HG03520 (cell line): ENCODE measurements at regions not wholly inside any gene's neighbourhood (a gene's known extent, or its start where the extent isn't known, plus 50 kb on each side); places are given as distances from the start of the nearest gene placed in this dataset.
"Not testable (repeated sequence)": the region's sequence is repeated elsewhere in the genome, so short reads cannot be mapped to it uniquely, and the experiment has no call there.

Experiments
- ATAC-seq: cut with Tn5 transposase; IDR thresholded peaks from one replicate; pipeline ENCODE4 v1.9.1; 2021; ENCODE audit warnings: mild to moderate bottlenecking, moderate library complexity; ENCODE audit not compliant: unreplicated experiment

GRCh38 chr6:115573861-115574260 lies 486.8 kb downstream of the FRK start:
- no peak for ATAC-seq

GRCh38 chr6:115570331-115570730 lies 490.4 kb downstream of the FRK start:
- ATAC-seq: no peak

GRCh38 chr6:115554060-115554459 lies 506.6 kb downstream of the FRK start:
- ATAC-seq: no peak

- ATAC-seq: no peak
Measured at GRCh38 chr6:115551527-115551926, 509.2 kb downstream of the FRK start.

- no peak for ATAC-seq
Measured at GRCh38 chr6:115545672-115545986, 515.1 kb downstream of the FRK start.

GRCh38 chr6:115544765-115545671 lies 515.7 kb downstream of the FRK start:
- no peak for ATAC-seq

- no peak for ATAC-seq
Measured at GRCh38 chr6:115540077-115540869, 520.4 kb downstream of the FRK start.

GRCh38 chr6:115539531-115539930 lies 521.2 kb downstream of the FRK start:
- no peak for ATAC-seq

- no peak for ATAC-seq
Measured at GRCh38 chr6:115524821-115525220, 535.9 kb downstream of the FRK start.

GRCh38 chr6:115521747-115522146 lies 538.9 kb downstream of the FRK start:
- ATAC-seq: not testable (repeated sequence)

- ATAC-seq: no peak
Measured at GRCh38 chr6:115514656-115515055, 546.0 kb downstream of the FRK start.

GRCh38 chr6:115512923-115513322 lies 547.8 kb downstream of the FRK start:
- no peak for ATAC-seq

GRCh38 chr6:115511771-115512170 lies 548.9 kb downstream of the FRK start:
- ATAC-seq: no peak

- ATAC-seq: not testable (repeated sequence)
Measured at GRCh38 chr6:115502432-115502831, 558.3 kb downstream of the FRK start.

- no peak for ATAC-seq
Measured at GRCh38 chr6:115495184-115495583, 565.5 kb downstream of the FRK start.

- no peak for ATAC-seq
Measured at GRCh38 chr6:115487331-115487730, 573.4 kb downstream of the FRK start.

GRCh38 chr6:115485400-115485799 lies 575.3 kb downstream of the FRK start:
- ATAC-seq: no peak

- not testable (repeated sequence) for ATAC-seq
Measured at GRCh38 chr6:115480543-115480942, 580.1 kb downstream of the FRK start.

GRCh38 chr6:115474443-115475041 lies 586.1 kb downstream of the FRK start:
- no peak for ATAC-seq

- no peak for ATAC-seq
Measured at GRCh38 chr6:115468272-115469005, 592.3 kb downstream of the FRK start.

- no peak for ATAC-seq
Measured at GRCh38 chr6:115467726-115468125, 593.0 kb downstream of the FRK start.
